A673 (cell line): ENCODE measurements at regions not wholly inside any gene's neighbourhood (a gene's known extent, or its start where the extent isn't known, plus 50 kb on each side); places are given as distances from the start of the nearest gene placed in this dataset.

Source experiments
- BruUV-seq: library from RNA; stranded (reverse); fragments of 400-500 nt; replicated peaks from 2 replicates; lab custom pipeline; 2021; lab: Mats Ljungman, UMichigan
- CTCF ChIA-PET: fragments of 300-600 bp; sonication (Branson Sonifier 250); formaldehyde crosslinking; loops from one replicate; lab custom pipeline; 2022; ENCODE audit warnings: antibody characterized with exemption; lab: Charles Lee
- POLR2A ChIA-PET: fragments of 300-600 bp; sonication (Branson Sonifier 250); formaldehyde crosslinking; loops from one replicate; lab custom pipeline; 2022; ENCODE audit warnings: antibody characterized with exemption; ENCODE audit not compliant: low non-redundant PET; lab: Charles Lee
- DNase-seq: peaks from one replicate; pipeline ENCODE4 v3.0.0-alpha.2; 2015; ENCODE audit warnings: low spot score
- H3K27ac ChIP-seq: fragments of 200-600 bp; sonication (generic); 2 replicates; pipeline ENCODE4 v1.5.1; 2016; ENCODE audit warnings: mixed run types, low read depth, mild to moderate bottlenecking, mixed read lengths, antibody characterized with exemption, low read length; ENCODE audit not compliant: poor library complexity, severe bottlenecking
- H3K27me3 ChIP-seq: fragments of 200-600 bp; sonication (generic); replicated peaks from 2 replicates; pipeline ENCODE4 v1.6.1; 2017; ENCODE audit warnings: mixed run types, low read depth, mild to moderate bottlenecking, mixed read lengths, antibody characterized with exemption, low read length; ENCODE audit not compliant: insufficient read depth, poor library complexity
- H3K36me3 ChIP-seq: fragments of 200-600 bp; sonication (generic); 2 replicates; pipeline ENCODE4 v1.6.1; 2016; ENCODE audit warnings: mixed run types, mild to moderate bottlenecking, mixed read lengths, antibody characterized with exemption, low read length; ENCODE audit not compliant: insufficient read depth, poor library complexity, severe bottlenecking
- H3K4me1 ChIP-seq: fragments of 200-600 bp; sonication (generic); 2 replicates; pipeline ENCODE4 v1.6.1; 2017; ENCODE audit warnings: mixed run types, mild to moderate bottlenecking, mixed read lengths, antibody characterized with exemption, low read length; ENCODE audit not compliant: insufficient read depth, poor library complexity, severe bottlenecking
- H3K4me3 ChIP-seq: fragments of 200-600 bp; sonication (generic); 2 replicates; pipeline ENCODE4 v1.5.1; 2016; ENCODE audit warnings: low read depth, mixed run types, mild to moderate bottlenecking, mixed read lengths, low read length; ENCODE audit not compliant: poor library complexity, severe bottlenecking
- H3K9me3 ChIP-seq: fragments of 200-600 bp; sonication (generic); 2 replicates; pipeline ENCODE4 v1.6.1; 2016; ENCODE audit warnings: mixed run types, low read depth, mild to moderate bottlenecking, mixed read lengths, antibody characterized with exemption, low read length; ENCODE audit not compliant: poor library complexity, severe bottlenecking
- EZH2 ChIP-seq: fragments of 200-600 bp; sonication (generic); IDR thresholded peaks from 2 replicates; pipeline ENCODE4 v1.6.1; 2017; ENCODE audit warnings: borderline replicate concordance, low read depth, mild to moderate bottlenecking, mixed read lengths, antibody characterized with exemption, low read length; ENCODE audit not compliant: poor library complexity, severe bottlenecking
- intact Hi-C: fragments of 100-400 bp; cut with micrococcal nuclease; formaldehyde crosslinking; loops from one replicate; pipeline ENCODE4 v1.10.0; 2022; ENCODE audit not compliant: unreplicated experiment
- TF ChIP-seq, protein P1 (sequence below): fragments of 300-800, 200-600 bp; sonication (generic); conservative IDR thresholded peaks from 2 replicates; pipeline ENCODE4 v1.5.1; 2017; ENCODE audit warnings: low read depth, mild to moderate bottlenecking, antibody characterized with exemption, low read length, moderate library complexity, mixed read lengths

GRCh38 chr9:75602060-75602459 lies 288.4 kb upstream of the PCSK5 start:
- CTCF ChIA-PET: no interaction called here
- H3K4me3 ChIP-seq: no peak overlapping the region
- no peaks in the 10 kb centered on the region for H3K36me3 ChIP-seq
- no peaks in the 10 kb centered on the region for H3K9me3 ChIP-seq
- no peak overlapping the region for H3K27ac ChIP-seq
- intact Hi-C loops: loop anchor here (10.0 kb wide), 1 partner anchor 63 kb away; no protein-coding TSS in a partner anchor
- H3K27me3 ChIP-seq: peaks cover 12% of the 10 kb centered on the region
- no peak for DNase-seq
- TF ChIP-seq, protein P1, sequence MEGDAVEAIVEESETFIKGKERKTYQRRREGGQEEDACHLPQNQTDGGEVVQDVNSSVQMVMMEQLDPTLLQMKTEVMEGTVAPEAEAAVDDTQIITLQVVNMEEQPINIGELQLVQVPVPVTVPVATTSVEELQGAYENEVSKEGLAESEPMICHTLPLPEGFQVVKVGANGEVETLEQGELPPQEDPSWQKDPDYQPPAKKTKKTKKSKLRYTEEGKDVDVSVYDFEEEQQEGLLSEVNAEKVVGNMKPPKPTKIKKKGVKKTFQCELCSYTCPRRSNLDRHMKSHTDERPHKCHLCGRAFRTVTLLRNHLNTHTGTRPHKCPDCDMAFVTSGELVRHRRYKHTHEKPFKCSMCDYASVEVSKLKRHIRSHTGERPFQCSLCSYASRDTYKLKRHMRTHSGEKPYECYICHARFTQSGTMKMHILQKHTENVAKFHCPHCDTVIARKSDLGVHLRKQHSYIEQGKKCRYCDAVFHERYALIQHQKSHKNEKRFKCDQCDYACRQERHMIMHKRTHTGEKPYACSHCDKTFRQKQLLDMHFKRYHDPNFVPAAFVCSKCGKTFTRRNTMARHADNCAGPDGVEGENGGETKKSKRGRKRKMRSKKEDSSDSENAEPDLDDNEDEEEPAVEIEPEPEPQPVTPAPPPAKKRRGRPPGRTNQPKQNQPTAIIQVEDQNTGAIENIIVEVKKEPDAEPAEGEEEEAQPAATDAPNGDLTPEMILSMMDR: no peak
- TF ChIP-seq EZH2: no peak
- no peaks in the 10 kb centered on the region for H3K4me1 ChIP-seq
- BruUV-seq: no TSS peak
- POLR2A ChIA-PET: no interaction called here

DNA sequence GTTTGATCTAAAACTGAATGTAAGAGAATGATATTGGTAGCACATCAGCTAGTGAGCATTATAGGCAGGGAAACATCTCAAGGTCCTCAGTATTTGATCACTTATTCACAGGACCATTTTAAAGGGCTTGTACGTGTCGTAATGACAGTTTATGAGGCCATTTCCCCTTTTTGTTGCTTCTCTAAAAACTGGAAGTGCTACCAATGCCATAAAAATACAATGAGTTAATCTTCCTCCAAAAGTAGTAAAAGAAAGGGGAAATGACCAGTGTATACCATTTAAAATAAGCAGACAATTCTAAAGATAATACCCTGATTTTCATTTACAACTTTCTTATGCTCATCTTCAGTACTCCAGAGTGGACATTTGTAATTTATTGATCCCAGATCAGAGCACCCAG lies 285.8 kb upstream of the PCSK5 start:
- Histone ChIP-seq H3K4me3 (no peak overlapping the region), H3K4me1 (no peaks in the 10 kb centered on the region), H3K36me3 (no peaks in the 10 kb centered on the region), H3K9me3 (no peaks in the 10 kb centered on the region), H3K27me3 (peaks cover 12% of the 10 kb centered on the region), H3K27ac (no peak overlapping the region)
- intact Hi-C loops: loop anchor here (10.0 kb wide), 1 partner anchor 60 kb away; no protein-coding TSS in a partner anchor
- BruUV-seq: no TSS peak
- TF ChIP-seq, protein P1: no peak
- TF ChIP-seq EZH2: no peak
- DNase-seq: no peak
- CTCF ChIA-PET: no interaction called here
- POLR2A ChIA-PET: no interaction called here

- CTCF ChIA-PET: no interaction called here
- Histone ChIP-seq H3K36me3 (no peaks in the 10 kb centered on the region), H3K27me3 (peaks cover 12% of the 10 kb centered on the region), H3K9me3 (no peaks in the 10 kb centered on the region), H3K27ac (no peak overlapping the region), H3K4me1 (no peaks in the 10 kb centered on the region), H3K4me3 (no peak overlapping the region)
- BruUV-seq: no TSS peak
- POLR2A ChIA-PET: no interaction called here
- DNase-seq: no peak
- no peak for TF ChIP-seq EZH2
- TF ChIP-seq, protein P1: no peak
- intact Hi-C loops: loop anchor here (10.0 kb wide), 1 partner anchor 57 kb away; no protein-coding TSS in a partner anchor
These were observed 283.0 kb upstream of the PCSK5 start for GRCh38 chr9:75607521-75607920.
